Glomerular visceral epithelial cell (primary cell): ENCODE measurements at regions not wholly inside any gene's neighbourhood (a gene's known extent, or its start where the extent isn't known, plus 50 kb on each side); places are given as distances from the start of the nearest gene placed in this dataset.

Source experiments
- DNase-seq: peaks from one replicate; pipeline ENCODE4 v3.0.0-alpha.2; 2016; ENCODE audit errors: extremely low spot score

- no peak for DNase-seq
These were observed 303.0 kb downstream of the PSAT1 start for GRCh38 chr9:78599926-78600325.

GRCh38 chr9:78601957-78602565 is 305.1 kb downstream of the PSAT1 start:
- DNase-seq: peak; percentile 56

GRCh38 chr9:78605041-78606000 is 308.4 kb downstream of the PSAT1 start:
- no peak for DNase-seq

GRCh38 chr9:78606001-78606379 is 309.1 kb downstream of the PSAT1 start:
- no peak for DNase-seq

GRCh38 chr9:78607853-78608252 is 310.9 kb downstream of the PSAT1 start:
- no peak for DNase-seq

- DNase-seq: no peak
These were observed 312.5 kb downstream of the PSAT1 start for GRCh38 chr9:78609450-78609849.

- DNase-seq: peak; percentile 26
These were observed 315.2 kb downstream of the PSAT1 start for GRCh38 chr9:78612091-78612490.

- DNase-seq: peak; percentile 60
These were observed 316.1 kb downstream of the PSAT1 start for GRCh38 chr9:78613006-78613405.

GRCh38 chr9:78614892-78615291 is 318.0 kb downstream of the PSAT1 start:
- no peak for DNase-seq

GRCh38 chr9:78615372-78615771 is 318.4 kb downstream of the PSAT1 start:
- DNase-seq: no peak

- DNase-seq: no peak
These were observed 321.8 kb downstream of the PSAT1 start for GRCh38 chr9:78618735-78619134.

- DNase-seq: no peak
These were observed 323.4 kb downstream of the PSAT1 start for GRCh38 chr9:78620303-78620702.

GRCh38 chr9:78620764-78621163 is 323.8 kb downstream of the PSAT1 start:
- peak; percentile 35 for DNase-seq

- DNase-seq: peak; percentile 54
These were observed 325.2 kb downstream of the PSAT1 start for GRCh38 chr9:78622126-78622525.

GRCh38 chr9:78626971-78627370 is 330.0 kb downstream of the PSAT1 start:
- DNase-seq: no peak

- no peak for DNase-seq
These were observed 334.0 kb downstream of the PSAT1 start for GRCh38 chr9:78630966-78631365.

- DNase-seq: no peak
These were observed 343.8 kb downstream of the PSAT1 start for GRCh38 chr9:78640728-78641127.

GRCh38 chr9:78644359-78644758 is 347.4 kb downstream of the PSAT1 start:
- DNase-seq: no peak

- DNase-seq: no peak
These were observed 357.4 kb downstream of the PSAT1 start for GRCh38 chr9:78654324-78654723.

GRCh38 chr9:78663369-78663768 is 366.4 kb downstream of the PSAT1 start:
- no peak for DNase-seq

- no peak for DNase-seq
These were observed 367.4 kb downstream of the PSAT1 start for GRCh38 chr9:78664370-78664769.

GRCh38 chr9:78666818-78667414 is 370.0 kb downstream of the PSAT1 start:
- DNase-seq: no peak
